ENCODE measurements at regions not wholly inside any gene's neighbourhood (a gene's known extent, or its start where the extent isn't known, plus 50 kb on each side); places are given as distances from the start of the nearest gene placed in this dataset.

DNA sequence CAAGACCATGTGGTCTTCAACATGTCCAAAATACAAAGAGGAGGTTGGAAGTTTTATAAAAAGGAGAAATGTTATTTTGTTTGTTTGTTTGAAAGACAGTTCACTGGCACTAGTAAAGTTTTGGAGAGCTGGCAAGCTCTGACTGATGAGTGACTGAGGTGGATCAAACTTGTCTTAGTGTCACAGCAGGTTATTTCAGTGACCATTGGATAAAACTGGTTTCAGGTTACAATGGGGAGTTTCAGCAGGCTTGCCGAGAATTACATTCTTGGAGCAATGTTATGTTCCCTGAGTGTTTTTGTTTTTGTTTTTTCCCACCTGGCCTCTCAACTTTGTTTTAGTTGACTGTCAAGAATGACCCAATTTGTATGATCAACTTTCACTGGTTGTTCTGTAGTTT, 414.5 kb upstream of the ARHGEF26 start:
- TF ChIP-seq, protein P1, sequence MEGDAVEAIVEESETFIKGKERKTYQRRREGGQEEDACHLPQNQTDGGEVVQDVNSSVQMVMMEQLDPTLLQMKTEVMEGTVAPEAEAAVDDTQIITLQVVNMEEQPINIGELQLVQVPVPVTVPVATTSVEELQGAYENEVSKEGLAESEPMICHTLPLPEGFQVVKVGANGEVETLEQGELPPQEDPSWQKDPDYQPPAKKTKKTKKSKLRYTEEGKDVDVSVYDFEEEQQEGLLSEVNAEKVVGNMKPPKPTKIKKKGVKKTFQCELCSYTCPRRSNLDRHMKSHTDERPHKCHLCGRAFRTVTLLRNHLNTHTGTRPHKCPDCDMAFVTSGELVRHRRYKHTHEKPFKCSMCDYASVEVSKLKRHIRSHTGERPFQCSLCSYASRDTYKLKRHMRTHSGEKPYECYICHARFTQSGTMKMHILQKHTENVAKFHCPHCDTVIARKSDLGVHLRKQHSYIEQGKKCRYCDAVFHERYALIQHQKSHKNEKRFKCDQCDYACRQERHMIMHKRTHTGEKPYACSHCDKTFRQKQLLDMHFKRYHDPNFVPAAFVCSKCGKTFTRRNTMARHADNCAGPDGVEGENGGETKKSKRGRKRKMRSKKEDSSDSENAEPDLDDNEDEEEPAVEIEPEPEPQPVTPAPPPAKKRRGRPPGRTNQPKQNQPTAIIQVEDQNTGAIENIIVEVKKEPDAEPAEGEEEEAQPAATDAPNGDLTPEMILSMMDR (IDR thresholded peaks at IDR 0.05) = no peak
- TF ChIP-seq POLR2A (IDR thresholded peaks at IDR 0.05) = no peak

Measured in adrenal gland (tissue), 5 donors.